GM18867 (cell line): ENCODE measurements at regions not wholly inside any gene's neighbourhood (a gene's known extent, or its start where the extent isn't known, plus 50 kb on each side); places are given as distances from the start of the nearest gene placed in this dataset.
"Not testable (repeated sequence)": the region's sequence is repeated elsewhere in the genome, so short reads cannot be mapped to it uniquely, and the experiment has no call there.

Experiments used
- ATAC-seq: cut with Tn5 transposase; IDR thresholded peaks from one replicate; pipeline ENCODE4 v1.9.1; 2021; ENCODE audit warnings: mild to moderate bottlenecking, moderate library complexity; ENCODE audit not compliant: unreplicated experiment

- no peak for ATAC-seq
Measured at GRCh38 chr4:183814461-183814860, 90.6 kb upstream of the STOX2 start.

GRCh38 chr4:183816077-183816476 is 89.0 kb upstream of the STOX2 start:
- ATAC-seq, result no peak

GRCh38 chr4:183816882-183817509 is 88.1 kb upstream of the STOX2 start:
- ATAC-seq, result no peak

- ATAC-seq, result not testable (repeated sequence)
Measured at GRCh38 chr4:183818591-183818990, 86.5 kb upstream of the STOX2 start.

GRCh38 chr4:183821076-183821853 is 83.8 kb upstream of the STOX2 start:
- no peak for ATAC-seq

- ATAC-seq, result no peak
Measured at GRCh38 chr4:183823434-183823833, 81.7 kb upstream of the STOX2 start.

GRCh38 chr4:183825346-183825745 is 79.8 kb upstream of the STOX2 start:
- no peak for ATAC-seq

GRCh38 chr4:183826461-183826860 is 78.6 kb upstream of the STOX2 start:
- no peak for ATAC-seq

- ATAC-seq, result no peak
Measured at GRCh38 chr4:183828125-183828524, 77.0 kb upstream of the STOX2 start.

- no peak for ATAC-seq
Measured at GRCh38 chr4:183828839-183829238, 76.3 kb upstream of the STOX2 start.

- ATAC-seq, result no peak
Measured at GRCh38 chr4:183830438-183830985, 74.6 kb upstream of the STOX2 start.

- ATAC-seq, result no peak
Measured at GRCh38 chr4:183831026-183831446, 74.1 kb upstream of the STOX2 start.

- no peak for ATAC-seq
Measured at GRCh38 chr4:183831683-183832082, 73.4 kb upstream of the STOX2 start.

- ATAC-seq, result no peak
Measured at GRCh38 chr4:183832776-183833450, 72.2 kb upstream of the STOX2 start.

- ATAC-seq, result no peak
Measured at GRCh38 chr4:183834252-183834651, 70.9 kb upstream of the STOX2 start.

GRCh38 chr4:183837222-183837621 is 67.9 kb upstream of the STOX2 start:
- ATAC-seq, result no peak

- no peak for ATAC-seq
Measured at GRCh38 chr4:183838987-183839712, 66.0 kb upstream of the STOX2 start.

GRCh38 chr4:183840311-183840710 is 64.8 kb upstream of the STOX2 start:
- peak; percentile 88 for ATAC-seq

- no peak for ATAC-seq
Measured at GRCh38 chr4:183841001-183841400, 64.1 kb upstream of the STOX2 start.

GRCh38 chr4:183842129-183842528 is 63.0 kb upstream of the STOX2 start:
- no peak for ATAC-seq

- ATAC-seq, result no peak
Measured at GRCh38 chr4:183843248-183843671, 61.8 kb upstream of the STOX2 start.
